Choroid plexus epithelial cell (primary cell): ENCODE measurements at regions not wholly inside any gene's neighbourhood (a gene's known extent, or its start where the extent isn't known, plus 50 kb on each side); places are given as distances from the start of the nearest gene placed in this dataset.

Experiments
- DNase-seq: peaks from one replicate; pipeline ENCODE4 v3.0.0-alpha.2; 2010; ENCODE audit warnings: low read depth
- H3K4me3 ChIP-seq: 2 replicates; pipeline ENCODE4 v1.5.1; 2011; ENCODE audit warnings: low read depth, mild to moderate bottlenecking, control low read depth, low read length, moderate library complexity
- CTCF ChIP-seq: conservative IDR thresholded peaks from 2 replicates; pipeline ENCODE4 v1.5.1; 2011; ENCODE audit warnings: low read depth, mild to moderate bottlenecking, control low read depth, inconsistent platforms, low read length, moderate library complexity

GRCh38 chr1:238264951-238265350 is 374.2 kb upstream of the ZP4 start:
- no peak overlapping the region for H3K4me3 ChIP-seq
- no peak for TF ChIP-seq CTCF
- no peak for DNase-seq

DNA sequence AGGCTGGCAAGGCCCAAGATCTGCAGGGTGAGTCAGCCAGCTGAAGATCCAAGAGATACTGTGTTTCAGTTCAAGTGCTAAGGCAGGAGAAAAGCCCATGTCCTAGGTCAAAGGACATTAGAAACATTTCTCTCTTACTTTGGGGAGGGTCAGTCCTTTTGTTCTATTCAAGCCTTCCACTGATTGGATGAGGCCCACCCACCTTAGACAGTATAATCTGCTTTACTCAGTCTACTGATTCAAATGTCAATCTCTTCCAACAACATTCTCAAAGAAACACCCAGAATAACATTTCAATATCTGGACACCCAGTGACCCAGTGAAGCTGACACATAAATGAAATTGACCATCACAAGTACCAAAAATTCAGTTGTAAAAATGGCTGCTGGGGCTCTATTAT is 367.8 kb upstream of the ZP4 start:
- DNase-seq = no peak
- no peak overlapping the region for H3K4me3 ChIP-seq
- TF ChIP-seq CTCF = no peak

GRCh38 chr1:238257018-238257621 is 366.4 kb upstream of the ZP4 start:
- no peak for TF ChIP-seq CTCF
- no peak for DNase-seq
- no peak overlapping the region for H3K4me3 ChIP-seq

- H3K4me3 ChIP-seq = no peak overlapping the region
- no peak for DNase-seq
- no peak for TF ChIP-seq CTCF
These were observed 364.2 kb upstream of the ZP4 start for GRCh38 chr1:238254935-238255334.

GRCh38 chr1:238252033-238252802 is 361.5 kb upstream of the ZP4 start:
- DNase-seq = peak; percentile 66
- TF ChIP-seq CTCF = peak; percentile 75
- no peak overlapping the region for H3K4me3 ChIP-seq

DNA sequence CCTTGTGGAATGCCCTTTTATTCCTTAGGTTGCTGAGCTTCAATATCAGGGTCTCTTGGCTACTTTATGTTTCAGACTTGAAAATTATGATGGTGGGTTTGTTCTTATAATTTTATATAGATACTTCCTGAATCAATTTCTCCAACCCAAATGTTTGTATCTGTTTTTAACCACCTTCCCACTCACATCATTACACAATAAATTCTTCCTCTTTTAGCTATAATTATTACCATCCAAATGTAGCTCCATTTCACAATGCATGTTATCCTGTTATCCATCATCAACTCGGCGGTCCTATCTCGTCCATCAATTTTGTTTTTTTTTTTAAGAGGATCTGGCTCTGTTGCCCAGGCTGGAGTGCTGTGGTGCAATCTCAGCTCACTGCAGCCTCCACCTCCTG is 357.6 kb upstream of the ZP4 start:
- DNase-seq = no peak
- TF ChIP-seq CTCF = no peak
- no peak overlapping the region for H3K4me3 ChIP-seq

DNA sequence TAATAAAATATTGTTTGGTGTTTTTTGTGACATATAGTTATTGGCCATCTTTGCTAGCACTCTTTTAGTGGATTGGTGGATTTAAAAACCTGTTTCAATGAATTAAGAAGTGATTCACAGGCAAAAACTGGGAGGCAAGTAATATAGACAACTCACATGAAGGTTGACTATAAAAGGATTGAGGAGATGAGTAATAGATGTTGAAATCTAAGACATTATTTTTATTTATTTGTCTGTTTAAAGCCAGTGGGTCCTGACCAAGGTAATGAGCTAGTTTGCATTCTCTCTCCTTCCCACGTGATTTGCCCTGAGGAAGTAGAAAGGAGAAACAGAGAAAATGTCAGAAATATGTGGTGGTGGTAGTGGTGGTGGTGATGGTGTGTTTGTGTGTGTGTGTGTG is 351.5 kb upstream of the ZP4 start:
- DNase-seq = no peak
- TF ChIP-seq CTCF = no peak
- H3K4me3 ChIP-seq = no peak overlapping the region
